Activated naive CD4-positive, alpha-beta T cell treated with anti-CD3 and anti-CD28 coated beads, Interleukin-2, amount 50 U/mL, for 72 hours (primary cell): ENCODE measurements at regions not wholly inside any gene's neighbourhood (a gene's known extent, or its start where the extent isn't known, plus 50 kb on each side); places are given as distances from the start of the nearest gene placed in this dataset.

Source experiments
- ATAC-seq, 2 donors: fragments of 150-1000 bp; cut with Tn5 transposase; 2 replicates each; pipeline ENCODE4 v1.10.0; 2021; ENCODE audit warnings: mild to moderate bottlenecking in 2 of 2, moderate library complexity in 2 of 2
- DNase-seq, 2 donors: peaks; one replicate each; pipeline ENCODE4 v3.0.0; 2021 to 2022; ENCODE audit warnings: low spot score in 2 of 2
- H3K27ac Mint-ChIP-seq, 2 donors: one replicate each; pipeline ENCODE4 v1.8.0; 2022; ENCODE audit warnings: mild to moderate bottlenecking in 2 of 2, mixed read lengths in 2 of 2
- H3K36me3 Mint-ChIP-seq, 2 donors: one replicate each; pipeline ENCODE4 v1.8.0; 2022; ENCODE audit warnings: mixed read lengths in 2 of 2
- H3K9me3 Mint-ChIP-seq, 2 donors: one replicate each; pipeline ENCODE4 v1.8.0; 2022; ENCODE audit warnings: mixed read lengths in 2 of 2

- ATAC-seq (no peak), DNase-seq (no peak)
- H3K36me3 Mint-ChIP-seq, result no peaks in the 10 kb centered on the region
- no peak overlapping the region for H3K27ac Mint-ChIP-seq
- no peaks in the 10 kb centered on the region for H3K9me3 Mint-ChIP-seq
Observed at GRCh38 chr2:176702131-176702530, 432.9 kb downstream of the MTX2 start.

DNA sequence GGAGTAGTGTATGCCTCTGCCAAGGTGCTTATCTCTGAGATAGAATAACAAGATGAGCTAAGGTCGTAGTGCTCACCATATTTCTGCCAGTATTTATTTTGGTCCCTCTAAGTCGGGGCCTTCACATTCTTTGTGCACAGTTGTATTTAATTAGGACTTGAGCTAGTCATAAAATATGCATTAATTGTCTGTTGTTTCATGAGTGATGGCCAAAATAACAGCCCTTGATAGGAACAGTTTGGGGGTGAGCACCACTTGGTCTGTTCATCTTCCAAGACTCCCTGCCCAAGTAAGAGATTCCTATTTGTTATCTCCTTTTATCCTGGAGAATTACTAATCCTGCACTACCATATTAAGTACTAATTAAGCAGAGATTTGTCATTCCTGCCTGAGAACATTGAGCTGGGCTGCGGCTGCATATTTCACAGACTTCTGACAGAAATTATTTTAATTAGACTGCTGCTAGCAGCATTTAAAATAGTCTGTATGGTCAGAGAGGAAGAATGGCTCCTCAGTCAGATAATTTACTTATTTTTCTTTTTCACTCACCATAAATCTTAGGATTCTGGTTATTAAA, 435.1 kb downstream of the MTX2 start:
- ATAC-seq, result no peak
- Mint-ChIP-seq H3K36me3 (no peaks in the 10 kb centered on the region), H3K9me3 (no peaks in the 10 kb centered on the region)

GRCh38 chr2:176709149-176709951, 440.1 kb downstream of the MTX2 start:
- DNase-seq (no peak), ATAC-seq (no peak)
- Mint-ChIP-seq H3K36me3 (no peaks in the 10 kb centered on the region), H3K27ac (no peak overlapping the region), H3K9me3 (no peaks in the 10 kb centered on the region)

More for the DNA sequence above, 435.1 kb downstream of the MTX2 start:
- no peak overlapping the region for H3K27ac Mint-ChIP-seq
- no peak for DNase-seq

- no peaks in the 10 kb centered on the region for H3K9me3 Mint-ChIP-seq
- no peaks in the 10 kb centered on the region for H3K36me3 Mint-ChIP-seq
- no peak for DNase-seq
- H3K27ac Mint-ChIP-seq, result no peak overlapping the region
- no peak for ATAC-seq
Observed at GRCh38 chr2:176709991-176710390, 440.7 kb downstream of the MTX2 start.

DNA sequence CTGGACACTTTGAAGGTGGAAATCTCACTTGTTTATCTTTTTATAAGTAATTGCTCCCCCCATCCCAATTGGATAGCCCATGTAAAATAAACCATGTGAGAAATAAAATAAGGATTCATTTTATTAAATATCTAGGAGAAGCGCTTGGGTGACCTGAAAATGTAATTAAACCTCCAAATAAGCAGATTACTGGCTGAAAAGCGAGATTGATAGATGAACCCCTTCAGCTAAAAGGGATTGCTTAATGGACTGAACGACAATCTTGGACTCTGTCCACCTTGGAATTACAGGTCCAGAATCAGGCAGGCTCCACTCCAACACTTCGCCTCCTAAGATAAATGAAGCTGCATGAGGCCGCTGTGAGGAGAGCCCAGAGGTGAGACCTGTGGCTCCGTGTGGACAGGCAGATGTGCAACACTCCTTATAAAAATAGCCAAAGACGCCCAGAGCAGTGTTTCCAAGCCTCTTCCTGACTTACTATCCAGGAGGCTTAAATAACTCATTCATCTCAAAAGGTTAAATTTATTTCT, 441.5 kb downstream of the MTX2 start:
- no peaks in the 10 kb centered on the region for H3K9me3 Mint-ChIP-seq
- ATAC-seq (no peak), DNase-seq (no peak)
- H3K27ac Mint-ChIP-seq, result no peak overlapping the region
- H3K36me3 Mint-ChIP-seq, result no peaks in the 10 kb centered on the region

DNA sequence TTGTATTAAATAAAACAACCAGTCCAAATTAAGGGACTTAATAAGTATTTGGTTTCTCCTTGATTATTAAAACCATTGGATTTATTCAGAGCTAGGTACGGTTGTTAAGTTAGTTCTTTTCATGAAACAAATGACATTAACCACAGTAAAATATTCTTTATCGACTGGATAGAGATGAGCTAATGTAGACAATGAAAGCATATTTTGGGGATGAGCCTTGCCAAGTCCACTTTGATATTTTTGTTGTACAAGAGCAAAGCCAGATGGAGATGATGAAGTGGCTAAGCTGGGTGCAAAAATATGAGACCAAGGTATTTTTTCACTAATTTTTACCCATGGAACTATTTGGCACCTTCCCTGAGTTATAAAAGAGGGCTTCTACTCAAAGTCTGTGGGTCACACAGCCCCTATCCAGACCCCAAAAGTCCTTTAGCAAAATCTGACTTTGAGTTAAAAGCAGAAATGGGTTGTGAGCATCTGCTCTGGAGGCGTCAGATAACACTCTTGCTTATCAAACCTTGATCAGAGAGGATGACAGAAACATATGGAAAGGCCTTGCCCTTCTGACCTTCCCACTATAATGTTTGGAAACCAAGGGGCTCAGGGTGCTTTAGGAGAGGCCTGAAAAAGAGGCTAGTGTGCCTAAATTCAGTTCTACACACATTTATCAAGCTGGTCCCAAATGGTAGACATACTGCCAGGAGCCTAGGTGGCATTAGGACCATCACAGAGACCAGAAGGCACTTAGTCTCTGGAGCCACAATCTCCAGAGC, 456.8 kb downstream of the MTX2 start:
- ATAC-seq, result no peak
- no peaks in the 10 kb centered on the region for H3K36me3 Mint-ChIP-seq

GRCh38 chr2:176727696-176728095, 458.5 kb downstream of the MTX2 start:
- no peak for DNase-seq
- no peak overlapping the region for H3K27ac Mint-ChIP-seq
- H3K9me3 Mint-ChIP-seq, result no peaks in the 10 kb centered on the region
- no peaks in the 10 kb centered on the region for H3K36me3 Mint-ChIP-seq
- no peak for ATAC-seq

More for the DNA sequence above, 456.8 kb downstream of the MTX2 start:
- H3K27ac Mint-ChIP-seq, result no peak overlapping the region
- DNase-seq, result no peak
- H3K9me3 Mint-ChIP-seq, result no peaks in the 10 kb centered on the region

DNA sequence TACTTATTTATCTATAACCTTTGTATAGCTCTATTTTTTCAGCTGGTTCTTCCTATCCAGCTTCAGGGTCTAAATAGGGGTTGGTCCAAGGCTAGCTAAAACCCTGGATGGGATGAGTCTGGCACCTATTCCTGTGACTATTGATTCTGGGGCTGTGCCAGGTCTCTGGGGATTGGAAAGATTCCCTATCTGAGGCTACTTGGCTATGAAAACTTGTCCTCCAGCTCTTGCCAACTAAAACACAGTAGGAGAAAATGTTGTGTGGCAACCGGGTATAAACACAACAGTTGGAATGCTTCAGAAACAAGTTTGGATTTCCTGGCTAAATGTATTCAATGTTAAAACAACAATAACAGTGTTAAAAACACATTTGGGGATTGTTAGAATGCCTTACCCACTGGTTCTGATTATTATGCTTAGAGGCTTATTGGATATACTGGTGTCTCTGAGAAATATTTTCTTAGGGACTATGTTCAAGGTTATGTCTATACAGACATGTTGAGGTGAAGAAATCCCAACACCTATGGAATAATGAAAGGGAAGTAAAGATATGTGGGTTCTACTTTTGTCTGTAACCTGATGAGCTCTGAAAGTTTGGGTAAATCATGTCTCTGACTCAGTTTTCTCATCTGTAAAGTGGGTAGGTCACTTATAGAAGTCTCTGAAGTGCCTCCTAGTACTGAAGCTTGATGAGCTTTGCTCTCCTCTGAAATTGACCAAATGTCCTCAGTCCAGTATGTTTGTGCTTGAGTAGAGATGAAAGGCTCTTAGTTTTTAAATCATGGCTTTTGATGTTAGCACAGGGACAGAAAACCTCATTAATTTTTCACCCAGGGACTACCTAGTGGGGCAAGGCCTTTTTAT, 460.7 kb downstream of the MTX2 start:
- DNase-seq (no peak), ATAC-seq (no peak)
- no peaks in the 10 kb centered on the region for H3K9me3 Mint-ChIP-seq
- no peaks in the 10 kb centered on the region for H3K36me3 Mint-ChIP-seq
- no peak overlapping the region for H3K27ac Mint-ChIP-seq

GRCh38 chr2:176732780-176733179, 463.5 kb downstream of the MTX2 start:
- Mint-ChIP-seq H3K36me3 (no peaks in the 10 kb centered on the region), H3K9me3 (no peaks in the 10 kb centered on the region), H3K27ac (no peak overlapping the region)
- ATAC-seq, result no peak
- DNase-seq, result no peak

DNA sequence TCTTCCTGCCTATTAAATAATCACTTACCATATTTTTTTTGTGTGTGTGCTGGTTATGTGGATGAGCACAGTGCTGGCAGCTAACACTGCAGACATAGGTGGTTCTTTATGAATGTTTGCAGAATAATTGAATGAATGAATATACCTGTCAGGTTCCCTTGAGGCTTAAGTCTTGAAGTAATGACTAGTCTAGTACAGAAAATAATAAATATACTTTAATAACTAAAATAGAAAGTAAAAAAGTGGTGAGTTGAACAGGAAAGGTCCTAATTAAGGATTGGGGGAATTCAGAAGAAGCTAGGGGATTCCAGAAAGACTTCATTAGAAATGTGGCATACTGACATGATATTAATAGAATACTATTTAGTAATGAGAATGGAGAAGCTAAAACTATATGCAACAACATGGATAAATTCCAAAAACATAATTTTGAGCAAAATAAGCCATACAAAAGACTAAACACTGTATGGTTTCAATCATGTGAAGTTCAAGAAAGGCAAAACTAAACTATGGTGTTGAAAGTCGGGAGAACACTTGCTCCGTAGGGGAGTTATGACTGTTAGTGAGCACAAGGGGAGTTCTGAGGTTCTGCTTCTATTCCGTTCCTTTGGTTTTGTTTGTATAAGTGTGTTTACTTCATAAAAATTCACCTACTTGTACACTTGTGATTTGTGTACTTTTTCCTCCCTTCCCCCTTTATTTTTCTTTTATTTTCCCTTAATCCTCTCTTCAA, 464.6 kb downstream of the MTX2 start:
- ATAC-seq (no peak), DNase-seq (no peak)
- Mint-ChIP-seq H3K27ac (no peak overlapping the region), H3K36me3 (no peaks in the 10 kb centered on the region), H3K9me3 (no peaks in the 10 kb centered on the region)

DNA sequence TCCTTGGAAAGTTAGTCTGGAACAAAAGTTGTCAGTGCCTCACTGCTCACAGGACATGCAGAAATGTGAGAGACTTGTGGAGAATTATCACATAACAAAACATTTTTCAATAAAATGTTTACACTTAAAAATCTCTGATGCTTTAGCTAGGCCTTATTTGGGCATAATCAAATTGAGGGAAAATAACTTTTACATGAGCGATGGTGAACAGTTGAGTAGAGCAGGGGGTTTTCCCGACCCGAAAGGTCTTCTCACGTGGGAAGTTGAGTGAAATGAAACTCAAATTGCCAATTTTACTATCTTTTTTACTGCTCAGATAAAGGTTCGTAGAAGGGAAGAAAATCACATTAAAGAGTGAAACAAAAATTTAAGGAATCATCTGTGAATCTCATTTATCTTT, 465.6 kb downstream of the MTX2 start:
- no peak for ATAC-seq
- Mint-ChIP-seq H3K36me3 (no peaks in the 10 kb centered on the region), H3K27ac (no peak overlapping the region), H3K9me3 (no peaks in the 10 kb centered on the region)
- DNase-seq, result no peak

DNA sequence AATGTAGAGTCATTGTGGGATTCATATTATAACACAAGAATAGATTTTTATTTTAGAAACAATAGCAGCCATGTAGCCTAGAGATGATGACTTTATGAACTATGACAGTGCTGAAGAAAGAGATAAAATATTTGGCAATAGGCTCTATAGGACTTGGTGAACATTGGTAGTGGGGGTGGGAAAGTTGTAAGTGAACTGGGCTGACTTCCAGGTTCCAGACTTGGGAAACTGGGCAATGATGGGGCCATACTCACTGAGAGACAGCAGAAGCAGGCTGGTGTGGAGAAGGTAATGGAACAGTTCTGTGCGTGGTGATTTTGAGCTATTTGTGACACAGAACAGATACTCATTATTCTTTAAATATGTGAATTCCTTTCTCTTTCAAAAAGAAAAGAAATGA, 470.3 kb upstream of the HNRNPA3 start:
- Mint-ChIP-seq H3K27ac (no peak overlapping the region), H3K9me3 (no peaks in the 10 kb centered on the region), H3K36me3 (no peaks in the 10 kb centered on the region)
- ATAC-seq (no peak), DNase-seq (no peak)

DNA sequence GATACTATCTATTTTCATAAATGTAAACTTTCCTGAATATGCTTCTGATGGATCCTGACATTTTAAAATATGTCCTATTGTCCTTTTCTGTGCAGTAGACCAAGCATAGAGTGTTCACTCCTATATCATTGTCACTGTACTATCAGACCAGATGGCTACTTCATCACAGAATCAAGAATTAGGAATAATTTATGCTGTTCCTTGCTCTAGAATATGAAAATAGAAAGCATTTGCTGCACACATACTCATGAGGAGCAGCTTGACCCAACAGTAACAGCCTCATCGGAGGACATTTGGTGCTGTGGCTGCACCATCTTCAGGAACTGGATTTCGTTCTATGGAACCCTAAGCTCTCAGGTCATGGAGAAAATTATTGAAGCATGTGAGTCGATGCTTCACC, 468.9 kb upstream of the HNRNPA3 start:
- H3K27ac Mint-ChIP-seq, result no peak overlapping the region
- ATAC-seq (no peak), DNase-seq (no peak)
- H3K36me3 Mint-ChIP-seq, result no peaks in the 10 kb centered on the region
- no peaks in the 10 kb centered on the region for H3K9me3 Mint-ChIP-seq

DNA sequence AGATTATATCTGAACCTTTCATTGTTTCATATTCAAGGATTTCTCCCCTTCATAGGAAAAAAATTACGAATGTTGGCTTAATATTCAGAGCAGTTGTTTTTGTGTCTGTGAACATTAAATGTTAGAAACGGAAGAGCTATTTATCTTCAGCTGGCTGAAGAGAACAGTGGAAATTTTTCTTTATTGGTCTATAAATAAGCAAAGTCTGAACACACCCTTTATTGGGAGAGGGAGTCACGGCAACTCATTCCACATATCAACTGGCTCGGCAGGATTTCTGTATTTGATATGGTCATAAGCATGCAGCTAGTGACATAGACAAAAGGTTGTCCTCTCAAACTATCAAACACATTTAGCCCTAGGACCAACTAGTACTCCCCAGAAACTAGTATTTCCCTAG, 468.4 kb upstream of the HNRNPA3 start:
- H3K9me3 Mint-ChIP-seq, result no peaks in the 10 kb centered on the region
- no peaks in the 10 kb centered on the region for H3K36me3 Mint-ChIP-seq

DNA sequence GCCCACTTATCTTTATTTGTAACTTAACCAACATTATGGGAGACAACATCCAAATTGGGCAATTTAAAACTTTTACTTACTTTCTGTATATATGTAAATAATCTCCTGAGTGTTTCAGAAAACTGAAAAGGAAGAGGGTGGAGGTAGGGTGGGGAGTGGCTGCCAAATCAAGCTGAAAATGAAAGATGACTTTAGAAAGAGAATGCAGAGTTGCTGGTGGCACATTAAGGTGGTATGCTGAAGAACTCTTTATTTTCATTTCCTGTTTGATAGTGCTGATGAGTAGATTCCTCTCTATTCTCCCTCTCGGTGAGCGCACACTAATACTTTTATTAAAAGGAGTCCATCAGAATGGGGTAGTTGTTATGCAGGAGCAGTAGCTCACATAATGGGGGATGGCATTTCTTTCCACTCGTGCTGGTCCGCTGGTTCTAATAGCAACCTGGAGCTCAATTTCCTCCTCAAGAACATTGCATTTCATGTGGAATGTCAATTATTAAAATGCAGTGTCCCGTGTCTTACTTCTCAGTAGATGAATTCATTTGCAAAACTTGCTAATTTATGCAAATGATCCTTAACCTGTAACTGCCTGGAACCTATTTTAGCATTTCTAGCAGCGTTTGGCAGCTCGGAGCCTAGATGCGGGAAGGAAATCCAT, 466.9 kb upstream of the HNRNPA3 start:
- H3K9me3 Mint-ChIP-seq, result no peaks in the 10 kb centered on the region
- DNase-seq (no peak), ATAC-seq (no peak)
- no peak overlapping the region for H3K27ac Mint-ChIP-seq
- H3K36me3 Mint-ChIP-seq, result no peaks in the 10 kb centered on the region

More for the DNA sequence above, 468.4 kb upstream of the HNRNPA3 start:
- DNase-seq (no peak), ATAC-seq (no peak)
- no peak overlapping the region for H3K27ac Mint-ChIP-seq
